Activated CD4-positive, alpha-beta T cell treated with anti-CD3 and anti-CD28 coated beads for 36 hours (primary cell): ENCODE measurements at regions not wholly inside any gene's neighbourhood (a gene's known extent, or its start where the extent isn't known, plus 50 kb on each side); places are given as distances from the start of the nearest gene placed in this dataset.

Source experiments
- ATAC-seq: fragments of 200-7000 bp; cut with Tn5 transposase; one replicate; pipeline ENCODE4 v1.10.0; 2021; ENCODE audit warnings: mild to moderate bottlenecking, moderate library complexity
- CTCF ChIA-PET: fragments of 350-600 bp; sonication (Branson Sonifier 250); formaldehyde crosslinking; loops from one replicate; lab custom pipeline; 2021; ENCODE audit warnings: antibody characterized with exemption; lab: Charles Lee
- POLR2A ChIA-PET: fragments of 350-600 bp; sonication (Branson Sonifier 250); formaldehyde crosslinking; loops from one replicate; lab custom pipeline; 2021; ENCODE audit warnings: antibody characterized with exemption, inconsistent platforms; lab: Charles Lee
- DNase-seq: peaks from one replicate; pipeline ENCODE4 v3.0.0-alpha.2; 2020
- H3K27ac Mint-ChIP-seq: one replicate; pipeline ENCODE4 v1.8.0; 2021; ENCODE audit warnings: mixed read lengths
- H3K27me3 Mint-ChIP-seq: one replicate; pipeline ENCODE4 v1.8.0; 2021; ENCODE audit warnings: mixed read lengths
- H3K36me3 Mint-ChIP-seq: one replicate; pipeline ENCODE4 v1.8.0; 2021; ENCODE audit warnings: low read depth, mixed read lengths
- H3K4me1 Mint-ChIP-seq: one replicate; pipeline ENCODE4 v1.8.0; 2021; ENCODE audit warnings: mixed read lengths
- H3K4me3 Mint-ChIP-seq: one replicate; pipeline ENCODE4 v1.8.0; 2021; ENCODE audit warnings: mild to moderate bottlenecking, moderate library complexity, mixed read lengths
- H3K9me3 Mint-ChIP-seq: one replicate; pipeline ENCODE4 v1.8.0; 2021; ENCODE audit warnings: low read depth, mixed read lengths
- intact Hi-C, 2 experiments: fragments of 100-400 bp; cut with DNase I in 1 of 2; cut with micrococcal nuclease in 1 of 2; formaldehyde crosslinking; loops; one replicate each; pipeline versions ENCODE4 v1.14.2 to v1.15.1; 2022 to 2024; cut with DNase I, micrococcal nuclease

GRCh38 chr1:30472009-30472408 is 251.4 kb downstream of the MATN1 start:
- DNase-seq, result no peak
- Mint-ChIP-seq H3K27me3 (peaks cover 2% of the 10 kb centered on the region), H3K27ac (no peak overlapping the region), H3K36me3 (no peaks in the 10 kb centered on the region), H3K4me3 (no peak overlapping the region), H3K9me3 (no peaks in the 10 kb centered on the region), H3K4me1 (no peaks in the 10 kb centered on the region)
- intact Hi-C loops, result no loop called here
- POLR2A ChIA-PET, result no interaction called here
- ATAC-seq, result no peak
- CTCF ChIA-PET, result no interaction called here

GRCh38 chr1:30471307-30471706 is 252.1 kb downstream of the MATN1 start:
- peaks cover 2% of the 10 kb centered on the region for H3K27me3 Mint-ChIP-seq
- intact Hi-C loops, result no loop called here
- DNase-seq, result peak; percentile 10
- POLR2A ChIA-PET, result no interaction called here
- no peak overlapping the region for H3K4me3 Mint-ChIP-seq
- H3K4me1 Mint-ChIP-seq, result no peaks in the 10 kb centered on the region
- H3K9me3 Mint-ChIP-seq, result no peaks in the 10 kb centered on the region
- ATAC-seq, result peak; percentile 64
- CTCF ChIA-PET, result no interaction called here
- H3K27ac Mint-ChIP-seq, result no peak overlapping the region
- H3K36me3 Mint-ChIP-seq, result no peaks in the 10 kb centered on the region

GRCh38 chr1:30469426-30469825 is 254.0 kb downstream of the MATN1 start:
- ATAC-seq (no peak), DNase-seq (no peak)
- intact Hi-C loops, result no loop called here
- POLR2A ChIA-PET, result no interaction called here
- no peak overlapping the region for H3K4me3 Mint-ChIP-seq
- no peaks in the 10 kb centered on the region for H3K36me3 Mint-ChIP-seq
- H3K4me1 Mint-ChIP-seq, result no peaks in the 10 kb centered on the region
- CTCF ChIA-PET, result no interaction called here
- H3K9me3 Mint-ChIP-seq, result no peaks in the 10 kb centered on the region
- no peak overlapping the region for H3K27ac Mint-ChIP-seq
- H3K27me3 Mint-ChIP-seq, result peaks cover 2% of the 10 kb centered on the region

- Mint-ChIP-seq H3K27me3 (peaks cover 3% of the 10 kb centered on the region), H3K9me3 (no peaks in the 10 kb centered on the region), H3K4me1 (no peaks in the 10 kb centered on the region), H3K36me3 (no peaks in the 10 kb centered on the region), H3K27ac (no peak overlapping the region), H3K4me3 (no peak overlapping the region)
- ChIA-PET CTCF (no interaction called here), POLR2A (no interaction called here)
- no peak for ATAC-seq
- intact Hi-C loops, result no loop called here
- DNase-seq, result no peak
Observed at GRCh38 chr1:30467101-30467500, 256.3 kb downstream of the MATN1 start.

GRCh38 chr1:30466610-30467009 is 256.8 kb downstream of the MATN1 start:
- ChIA-PET POLR2A (no interaction called here), CTCF (no interaction called here)
- intact Hi-C loops, result no loop called here
- H3K36me3 Mint-ChIP-seq, result no peaks in the 10 kb centered on the region
- H3K4me1 Mint-ChIP-seq, result no peaks in the 10 kb centered on the region
- H3K4me3 Mint-ChIP-seq, result no peak overlapping the region
- ATAC-seq, result no peak
- H3K27ac Mint-ChIP-seq, result no peak overlapping the region
- H3K9me3 Mint-ChIP-seq, result no peaks in the 10 kb centered on the region
- peaks cover 4% of the 10 kb centered on the region for H3K27me3 Mint-ChIP-seq
- no peak for DNase-seq

GRCh38 chr1:30466026-30466425 is 257.4 kb downstream of the MATN1 start:
- ATAC-seq (no peak), DNase-seq (no peak)
- no peaks in the 10 kb centered on the region for H3K36me3 Mint-ChIP-seq
- H3K4me1 Mint-ChIP-seq, result no peaks in the 10 kb centered on the region
- ChIA-PET CTCF (no interaction called here), POLR2A (no interaction called here)
- H3K4me3 Mint-ChIP-seq, result no peak overlapping the region
- no peak overlapping the region for H3K27ac Mint-ChIP-seq
- peaks cover 2% of the 10 kb centered on the region for H3K27me3 Mint-ChIP-seq
- no peaks in the 10 kb centered on the region for H3K9me3 Mint-ChIP-seq
- intact Hi-C loops, result no loop called here

GRCh38 chr1:30465096-30465495 is 258.3 kb downstream of the MATN1 start:
- Mint-ChIP-seq H3K4me1 (no peaks in the 10 kb centered on the region), H3K36me3 (no peaks in the 10 kb centered on the region), H3K27me3 (peaks cover 5% of the 10 kb centered on the region), H3K27ac (no peak overlapping the region), H3K9me3 (no peaks in the 10 kb centered on the region), H3K4me3 (no peak overlapping the region)
- ChIA-PET POLR2A (no interaction called here), CTCF (no interaction called here)
- DNase-seq, result no peak
- no peak for ATAC-seq
- intact Hi-C loops, result no loop called here

- ChIA-PET POLR2A (no interaction called here), CTCF (no interaction called here)
- intact Hi-C loops, result no loop called here
- Mint-ChIP-seq H3K4me3 (no peak overlapping the region), H3K9me3 (no peaks in the 10 kb centered on the region), H3K4me1 (no peaks in the 10 kb centered on the region), H3K27me3 (peaks cover 9% of the 10 kb centered on the region), H3K36me3 (no peaks in the 10 kb centered on the region), H3K27ac (no peak overlapping the region)
- DNase-seq (no peak), ATAC-seq (no peak)
Observed at GRCh38 chr1:30464187-30464617, 259.2 kb downstream of the MATN1 start.

- ChIA-PET POLR2A (no interaction called here), CTCF (no interaction called here)
- Mint-ChIP-seq H3K36me3 (no peaks in the 10 kb centered on the region), H3K4me3 (no peak overlapping the region), H3K27ac (no peak overlapping the region), H3K4me1 (no peaks in the 10 kb centered on the region), H3K27me3 (peaks cover 9% of the 10 kb centered on the region), H3K9me3 (no peaks in the 10 kb centered on the region)
- no peak for DNase-seq
- ATAC-seq, result no peak
- intact Hi-C loops, result no loop called here
Observed at GRCh38 chr1:30462826-30463425, 260.5 kb downstream of the MATN1 start.

- Mint-ChIP-seq H3K27me3 (peaks cover 11% of the 10 kb centered on the region), H3K36me3 (no peaks in the 10 kb centered on the region), H3K4me1 (no peaks in the 10 kb centered on the region), H3K4me3 (no peak overlapping the region), H3K9me3 (no peaks in the 10 kb centered on the region), H3K27ac (no peak overlapping the region)
- ChIA-PET POLR2A (no interaction called here), CTCF (no interaction called here)
- ATAC-seq (no peak), DNase-seq (no peak)
- intact Hi-C loops, result no loop called here
Observed at GRCh38 chr1:30462166-30462565, 261.2 kb downstream of the MATN1 start.

- no peaks in the 10 kb centered on the region for H3K36me3 Mint-ChIP-seq
- H3K9me3 Mint-ChIP-seq, result no peaks in the 10 kb centered on the region
- DNase-seq (no peak), ATAC-seq (no peak)
- no peak overlapping the region for H3K27ac Mint-ChIP-seq
- no peak overlapping the region for H3K4me3 Mint-ChIP-seq
- intact Hi-C loops, result no loop called here
- ChIA-PET POLR2A (no interaction called here), CTCF (no interaction called here)
- H3K4me1 Mint-ChIP-seq, result no peaks in the 10 kb centered on the region
- peaks cover 14% of the 10 kb centered on the region for H3K27me3 Mint-ChIP-seq
Observed at GRCh38 chr1:30461640-30462039, 261.7 kb downstream of the MATN1 start.

- POLR2A ChIA-PET, result no interaction called here
- H3K4me3 Mint-ChIP-seq, result no peak overlapping the region
- no peak for ATAC-seq
- no peak for DNase-seq
- no peak overlapping the region for H3K27ac Mint-ChIP-seq
- CTCF ChIA-PET, result no interaction called here
- no peaks in the 10 kb centered on the region for H3K36me3 Mint-ChIP-seq
- peaks cover 17% of the 10 kb centered on the region for H3K27me3 Mint-ChIP-seq
- H3K4me1 Mint-ChIP-seq, result no peaks in the 10 kb centered on the region
- intact Hi-C loops, result no loop called here
- H3K9me3 Mint-ChIP-seq, result no peaks in the 10 kb centered on the region
Observed at GRCh38 chr1:30460661-30461060, 262.7 kb downstream of the MATN1 start.
